Smooth muscle cell (in vitro differentiated cells): ENCODE measurements at regions not wholly inside any gene's neighbourhood (a gene's known extent, or its start where the extent isn't known, plus 50 kb on each side); places are given as distances from the start of the nearest gene placed in this dataset.

ENCODE experiments used
- DNase-seq: peaks from one replicate; lab custom pipeline; 2025; ENCODE audit not compliant: unreplicated experiment; lab: John Stamatoyannopoulos, UW
- H2AFZ ChIP-seq: fragments of 200-600 bp; sonication (generic); 2 replicates; pipeline ENCODE4 v1.6.0; 2016; ENCODE audit warnings: antibody characterized with exemption, low read depth, mild to moderate bottlenecking
- H3F3A ChIP-seq: fragments of 200-600 bp; sonication (generic); 2 replicates; pipeline ENCODE4 v1.6.0; 2017; ENCODE audit warnings: antibody characterized with exemption, low read depth
- H3K27ac ChIP-seq: fragments of 200-600 bp; sonication (generic); 2 replicates; pipeline ENCODE4 v1.5.1; 2016; ENCODE audit warnings: low read depth, mild to moderate bottlenecking
- H3K27me3 ChIP-seq: fragments of 200-600 bp; sonication (generic); 2 replicates; pipeline ENCODE4 v1.6.1; 2016; ENCODE audit warnings: low read depth, mild to moderate bottlenecking
- H3K36me3 ChIP-seq: fragments of 200-600 bp; sonication (generic); 2 replicates; pipeline ENCODE4 v1.5.1; 2016; ENCODE audit warnings: low read depth
- H3K4me1 ChIP-seq: fragments of 200-600 bp; sonication (generic); 2 replicates; pipeline ENCODE4 v1.5.1; 2016; ENCODE audit warnings: low read depth
- H3K4me2 ChIP-seq: fragments of 200-600 bp; sonication (generic); 2 replicates; pipeline ENCODE4 v1.6.0; 2016; ENCODE audit warnings: mild to moderate bottlenecking
- H3K4me3 ChIP-seq: fragments of 200-600 bp; sonication (generic); 2 replicates; pipeline ENCODE4 v1.5.1; 2016; ENCODE audit warnings: mild to moderate bottlenecking
- H3K79me2 ChIP-seq: fragments of 200-600 bp; sonication (generic); 2 replicates; pipeline ENCODE4 v1.6.0; 2016; ENCODE audit warnings: low read depth, mild to moderate bottlenecking
- H3K9ac ChIP-seq: fragments of 200-600 bp; sonication (generic); 2 replicates; pipeline ENCODE4 v1.6.0; 2016; ENCODE audit warnings: low read depth
- H3K9me3 ChIP-seq: fragments of 200-600 bp; sonication (generic); replicated peaks from 2 replicates; pipeline ENCODE4 v1.5.1; 2016; ENCODE audit warnings: low read depth
- H4K20me1 ChIP-seq: fragments of 200-600 bp; sonication (generic); 2 replicates; pipeline ENCODE4 v1.6.0; 2016; ENCODE audit warnings: low read depth
- CTCF ChIP-seq: fragments of 200-600 bp; sonication (generic); IDR thresholded peaks from 2 replicates; pipeline ENCODE4 v1.5.1; 2017; ENCODE audit warnings: borderline replicate concordance, mild to moderate bottlenecking, antibody characterized with exemption; ENCODE audit not compliant: insufficient read depth, poor library complexity, severe bottlenecking
- WGBS: methylation state at CpG from one replicate; pipeline ENCODE4 v1.1.7; 2016; ENCODE audit warnings: low lambda C conversion rate; 5-methylcytosine and 5-hydroxymethylcytosine counted together

- H3K27me3 ChIP-seq: no peaks in the 10 kb centered on the region
- no peaks in the 10 kb centered on the region for H3K36me3 ChIP-seq
- no peaks in the 10 kb centered on the region for H3K9me3 ChIP-seq
- H3K4me1 ChIP-seq: no peaks in the 10 kb centered on the region
- no peaks in the 10 kb centered on the region for H3K79me2 ChIP-seq
- no peak overlapping the region for H3K4me3 ChIP-seq
- no peak overlapping the region for H3K9ac ChIP-seq
- peaks cover 29% of the 10 kb centered on the region for H3F3A ChIP-seq
- no peak overlapping the region for H2AFZ ChIP-seq
- 18% methylated on average over 6 of the region's 6 CpGs for WGBS
- DNase-seq: no peak
- peak overlapping the region; percentile 88 for H3K27ac ChIP-seq
- no peak for TF ChIP-seq CTCF
- no peaks in the 10 kb centered on the region for H4K20me1 ChIP-seq
- H3K4me2 ChIP-seq: peak overlapping the region; percentile 40
Observed at GRCh38 chr1:221097479-221098281, 218.4 kb downstream of the HLX start.

GRCh38 chr1:221098471-221099405 is 219.5 kb downstream of the HLX start:
- Histone ChIP-seq H3K9me3 (no peaks in the 10 kb centered on the region), H3K27ac (peak overlapping the region; percentile 88), H3K79me2 (no peaks in the 10 kb centered on the region), H2AFZ (no peak overlapping the region), H3K4me2 (no peak overlapping the region), H3K9ac (peak overlapping the region; percentile 25), H3F3A (peaks cover 29% of the 10 kb centered on the region), H3K4me1 (no peaks in the 10 kb centered on the region), H3K27me3 (no peaks in the 10 kb centered on the region), H3K4me3 (no peak overlapping the region), H3K36me3 (no peaks in the 10 kb centered on the region), H4K20me1 (no peaks in the 10 kb centered on the region)
- TF ChIP-seq CTCF: no peak
- 91% methylated on average over 10 of the region's 10 CpGs for WGBS
- DNase-seq: no peak

GRCh38 chr1:221099747-221100595 is 220.7 kb downstream of the HLX start:
- Histone ChIP-seq H3K36me3 (no peaks in the 10 kb centered on the region), H3K4me1 (no peaks in the 10 kb centered on the region), H2AFZ (no peak overlapping the region), H3F3A (peaks cover 25% of the 10 kb centered on the region), H4K20me1 (no peaks in the 10 kb centered on the region), H3K27ac (peak overlapping the region; percentile 81), H3K9ac (no peak overlapping the region), H3K9me3 (no peaks in the 10 kb centered on the region), H3K27me3 (no peaks in the 10 kb centered on the region), H3K4me3 (no peak overlapping the region), H3K79me2 (no peaks in the 10 kb centered on the region), H3K4me2 (no peak overlapping the region)
- WGBS: 85% methylated on average over 12 of the region's 12 CpGs
- no peak for DNase-seq
- TF ChIP-seq CTCF: no peak
